ENCODE measurements at regions not wholly inside any gene's neighbourhood (a gene's known extent, or its start where the extent isn't known, plus 50 kb on each side); places are given as distances from the start of the nearest gene placed in this dataset.

GRCh38 chr1:29428280-29428615 lies 191.9 kb downstream of the PTPRU start:
- DNase-seq, result no peak
- TF ChIP-seq GATA1 (IDR thresholded peaks at IDR 0.05; ENCODE audit: low read depth, low read length), result no peak
- TF ChIP-seq POLR2A (IDR thresholded peaks at IDR 0.05; ENCODE audit: low read length), result no peak

GRCh38 chr1:29427614-29428279 lies 191.4 kb downstream of the PTPRU start:
- TF ChIP-seq GATA1 (IDR thresholded peaks at IDR 0.05; ENCODE audit: low read depth, low read length) (no peak), POLR2A (IDR thresholded peaks at IDR 0.05; ENCODE audit: low read length) (no peak)
- DNase-seq, result no peak

GRCh38 chr1:29426701-29427279 lies 190.5 kb downstream of the PTPRU start:
- DNase-seq, result no peak
- TF ChIP-seq POLR2A (IDR thresholded peaks at IDR 0.05; ENCODE audit: low read length) (no peak), GATA1 (IDR thresholded peaks at IDR 0.05; ENCODE audit: low read depth, low read length) (no peak)

- no peak for DNase-seq
- TF ChIP-seq GATA1 (IDR thresholded peaks at IDR 0.05; ENCODE audit: low read depth, low read length) (no peak), POLR2A (IDR thresholded peaks at IDR 0.05; ENCODE audit: low read length) (no peak)
These were observed 189.3 kb downstream of the PTPRU start for GRCh38 chr1:29425631-29426030.

GRCh38 chr1:29424266-29424665 lies 187.9 kb downstream of the PTPRU start:
- DNase-seq, result no peak
- TF ChIP-seq POLR2A (IDR thresholded peaks at IDR 0.05; ENCODE audit: low read length) (no peak), GATA1 (IDR thresholded peaks at IDR 0.05; ENCODE audit: low read depth, low read length) (no peak)

- no peak for DNase-seq
- TF ChIP-seq POLR2A (IDR thresholded peaks at IDR 0.05; ENCODE audit: low read length) (no peak), GATA1 (IDR thresholded peaks at IDR 0.05; ENCODE audit: low read depth, low read length) (no peak)
These were observed 183.9 kb downstream of the PTPRU start for GRCh38 chr1:29420202-29420601.

- TF ChIP-seq POLR2A (IDR thresholded peaks at IDR 0.05; ENCODE audit: low read length) (no peak), GATA1 (IDR thresholded peaks at IDR 0.05; ENCODE audit: low read depth, low read length) (no peak)
- DNase-seq, result no peak
These were observed 181.6 kb downstream of the PTPRU start for GRCh38 chr1:29417971-29418370.

GRCh38 chr1:29417147-29417858 lies 181.0 kb downstream of the PTPRU start:
- no peak for TF ChIP-seq GATA1 (IDR thresholded peaks at IDR 0.05; ENCODE audit: low read depth, low read length)
- TF ChIP-seq POLR2A (IDR thresholded peaks at IDR 0.05; ENCODE audit: low read length), result no peak
- no peak for DNase-seq

- no peak for TF ChIP-seq GATA1 (IDR thresholded peaks at IDR 0.05; ENCODE audit: low read depth, low read length)
- TF ChIP-seq POLR2A (IDR thresholded peaks at IDR 0.05; ENCODE audit: low read length), result no peak
- no peak for DNase-seq
These were observed 180.2 kb downstream of the PTPRU start for GRCh38 chr1:29416267-29417146.

- DNase-seq, result no peak
- TF ChIP-seq POLR2A (IDR thresholded peaks at IDR 0.05; ENCODE audit: low read length) (no peak), GATA1 (IDR thresholded peaks at IDR 0.05; ENCODE audit: low read depth, low read length) (no peak)
These were observed 179.5 kb downstream of the PTPRU start for GRCh38 chr1:29415861-29416260.

GRCh38 chr1:29415156-29415830 lies 179.0 kb downstream of the PTPRU start:
- no peak for DNase-seq
- no peak for TF ChIP-seq POLR2A (IDR thresholded peaks at IDR 0.05; ENCODE audit: low read length)
- no peak for TF ChIP-seq GATA1 (IDR thresholded peaks at IDR 0.05; ENCODE audit: low read depth, low read length)

- DNase-seq, result no peak
These were observed 177.8 kb downstream of the PTPRU start for GRCh38 chr1:29414086-29414485.

GRCh38 chr1:29413661-29414060 lies 177.3 kb downstream of the PTPRU start:
- no peak for TF ChIP-seq POLR2A (IDR thresholded peaks at IDR 0.05; ENCODE audit: low read length)
- TF ChIP-seq GATA1 (IDR thresholded peaks at IDR 0.05; ENCODE audit: low read depth, low read length), result no peak
- DNase-seq, result no peak

More at GRCh38 chr1:29414086-29414485, 177.8 kb downstream of the PTPRU start:
- TF ChIP-seq POLR2A (IDR thresholded peaks at IDR 0.05; ENCODE audit: low read length), result no peak
- no peak for TF ChIP-seq GATA1 (IDR thresholded peaks at IDR 0.05; ENCODE audit: low read depth, low read length)

Data from erythroblast (primary cell).